Vagina (tissue), 2 donors: ENCODE measurements at regions not wholly inside any gene's neighbourhood (a gene's known extent, or its start where the extent isn't known, plus 50 kb on each side); places are given as distances from the start of the nearest gene placed in this dataset.

Source experiments
- CTCF ChIP-seq, 3 experiments: fragments of 450-650 bp in 2 of 3; fragments of 200-600 bp in 1 of 3; sonication (generic) in 1 of 3; IDR thresholded peaks; one replicate each; pipeline ENCODE4 v1.5.1; 2017 to 2019; ENCODE audit warnings: antibody characterized with exemption in 3 of 3, mild to moderate bottlenecking in 2 of 3, moderate library complexity in 2 of 3
- POLR2A ChIP-seq, 2 donors: fragments of 450-650 bp; IDR thresholded peaks; one replicate each; pipeline ENCODE4 v1.6.1; 2017; ENCODE audit warnings: antibody characterized with exemption in 2 of 2, mild to moderate bottlenecking in 2 of 2, moderate library complexity in 2 of 2
- POLR2AphosphoS5 ChIP-seq, 2 donors: sonication (generic); formaldehyde crosslinking; IDR thresholded peaks; one replicate each; pipeline ENCODE4 v1.9.0; 2017; ENCODE audit warnings: antibody characterized with exemption in 2 of 2, mild to moderate bottlenecking in 2 of 2, low read depth in 1 of 2; ENCODE audit not compliant: insufficient read depth in 1 of 2

GRCh38 chr11:22433094-22433455, 94.9 kb downstream of the SLC17A6 start:
- no peak for TF ChIP-seq POLR2A (IDR thresholded peaks at IDR 0.05)
- no peak for TF ChIP-seq CTCF (IDR thresholded peaks at IDR 0.05)
- TF ChIP-seq POLR2AphosphoS5 (IDR thresholded peaks at IDR 0.05; ENCODE audit: insufficient read depth in 1 of 2, low read depth in 1 of 2) = no peak
